MM.1S (cell line): ENCODE measurements at regions not wholly inside any gene's neighbourhood (a gene's known extent, or its start where the extent isn't known, plus 50 kb on each side); places are given as distances from the start of the nearest gene placed in this dataset.

Experiments
- DNase-seq: peaks from one replicate; pipeline ENCODE4 v3.0.0-alpha.2; 2015
- H2AFZ ChIP-seq: fragments of 300-600 bp; sonication (generic); 2 replicates; pipeline ENCODE4 v1.6.0; 2016; ENCODE audit warnings: antibody characterized with exemption, low read length
- H3F3A ChIP-seq: fragments of 300-600 bp; sonication (generic); 2 replicates; pipeline ENCODE4 v1.6.1; 2016; ENCODE audit warnings: mild to moderate bottlenecking, antibody characterized with exemption, low read length, moderate library complexity, mixed read lengths; ENCODE audit not compliant: insufficient read depth
- H3K27ac ChIP-seq: fragments of 300-600 bp; sonication (generic); 2 replicates; pipeline ENCODE4 v1.5.1; 2016; ENCODE audit warnings: mild to moderate bottlenecking, low read length
- H3K27me3 ChIP-seq: fragments of 300-600 bp; sonication (generic); replicated peaks from 2 replicates; pipeline ENCODE4 v1.6.0; 2016; ENCODE audit warnings: low read length; ENCODE audit not compliant: insufficient read depth
- H3K36me3 ChIP-seq: fragments of 300-600 bp; sonication (generic); replicated peaks from 2 replicates; pipeline ENCODE4 v1.6.1; 2016; ENCODE audit warnings: mild to moderate bottlenecking, low read length, mixed read lengths; ENCODE audit not compliant: insufficient read depth
- H3K4me1 ChIP-seq: fragments of 300-600 bp; sonication (generic); 2 replicates; pipeline ENCODE4 v1.6.1; 2016; ENCODE audit warnings: low read length, mixed read lengths
- H3K4me2 ChIP-seq: fragments of 300-600 bp; sonication (generic); 2 replicates; pipeline ENCODE4 v1.6.0; 2016; ENCODE audit warnings: low read depth, low read length
- H3K4me3 ChIP-seq: fragments of 300-600 bp; sonication (generic); 2 replicates; pipeline ENCODE4 v1.5.1; 2016; ENCODE audit warnings: low read length, mixed read lengths
- H3K79me2 ChIP-seq: fragments of 300-600 bp; sonication (generic); 2 replicates; pipeline ENCODE4 v1.6.1; 2016; ENCODE audit warnings: mixed run types, low read length, mixed read lengths
- H3K9ac ChIP-seq: fragments of 300-600 bp; sonication (generic); 2 replicates; pipeline ENCODE4 v1.6.1; 2016; ENCODE audit warnings: low read length, mixed read lengths
- H3K9me2 ChIP-seq: fragments of 300-600 bp; sonication (generic); replicated peaks from 2 replicates; pipeline ENCODE4 v1.6.1; 2016; ENCODE audit warnings: mild to moderate bottlenecking, low read length, mixed read lengths; ENCODE audit not compliant: insufficient read depth
- H3K9me3 ChIP-seq: fragments of 300-600 bp; sonication (generic); replicated peaks from 2 replicates; pipeline ENCODE4 v1.6.1; 2016; ENCODE audit warnings: mild to moderate bottlenecking, low read length, mixed read lengths; ENCODE audit not compliant: insufficient read depth
- H4K20me1 ChIP-seq: fragments of 300-600 bp; sonication (generic); 2 replicates; pipeline ENCODE4 v1.6.1; 2016; ENCODE audit warnings: mild to moderate bottlenecking, low read length, moderate library complexity, mixed read lengths; ENCODE audit not compliant: insufficient read depth
- CTCF ChIP-seq: fragments of 300-600 bp; sonication (generic); IDR thresholded peaks from 2 replicates; pipeline ENCODE4 v1.5.1; 2016; ENCODE audit warnings: antibody characterized with exemption, low read length, mixed read lengths
- EZH2 ChIP-seq: fragments of 300-600 bp; sonication (generic); optimal IDR thresholded peaks from 2 replicates; pipeline ENCODE3; 2017; ENCODE audit warnings: low read depth, mild to moderate bottlenecking, antibody characterized with exemption, low read length, mixed read lengths
- EZH2phosphoT487 ChIP-seq: fragments of 300-600 bp; sonication (generic); IDR thresholded peaks from 2 replicates; pipeline ENCODE4 v1.6.1; 2018; ENCODE audit warnings: antibody characterized with exemption, low read length

GRCh38 chr13:70896136-70896535 lies 787.9 kb upstream of the KLHL1 start:
- no peak overlapping the region for H3K9ac ChIP-seq
- H3K36me3 ChIP-seq = no peaks in the 10 kb centered on the region
- DNase-seq = no peak
- H3K27ac ChIP-seq = no peak overlapping the region
- H3K79me2 ChIP-seq = no peaks in the 10 kb centered on the region
- no peak overlapping the region for H2AFZ ChIP-seq
- no peak overlapping the region for H3K4me2 ChIP-seq
- H3K4me3 ChIP-seq = no peak overlapping the region
- TF ChIP-seq EZH2 (no peak), EZH2phosphoT487 (no peak), CTCF (no peak)
- no peaks in the 10 kb centered on the region for H3K9me2 ChIP-seq
- H3K27me3 ChIP-seq = no peaks in the 10 kb centered on the region
- H4K20me1 ChIP-seq = no peaks in the 10 kb centered on the region
- H3K9me3 ChIP-seq = no peaks in the 10 kb centered on the region
- H3F3A ChIP-seq = no peaks in the 10 kb centered on the region
- H3K4me1 ChIP-seq = no peaks in the 10 kb centered on the region

GRCh38 chr13:70895599-70895998 lies 787.3 kb upstream of the KLHL1 start:
- no peaks in the 10 kb centered on the region for H3K4me1 ChIP-seq
- no peaks in the 10 kb centered on the region for H3K36me3 ChIP-seq
- DNase-seq = no peak
- H2AFZ ChIP-seq = no peak overlapping the region
- no peak for TF ChIP-seq EZH2
- no peak for TF ChIP-seq EZH2phosphoT487
- TF ChIP-seq CTCF = no peak
- no peak overlapping the region for H3K9ac ChIP-seq
- no peaks in the 10 kb centered on the region for H4K20me1 ChIP-seq
- H3K4me2 ChIP-seq = no peak overlapping the region
- H3K27ac ChIP-seq = no peak overlapping the region
- H3F3A ChIP-seq = no peaks in the 10 kb centered on the region
- H3K27me3 ChIP-seq = no peaks in the 10 kb centered on the region
- H3K4me3 ChIP-seq = no peak overlapping the region
- H3K9me2 ChIP-seq = no peaks in the 10 kb centered on the region
- no peaks in the 10 kb centered on the region for H3K9me3 ChIP-seq
- no peaks in the 10 kb centered on the region for H3K79me2 ChIP-seq

- H3K4me2 ChIP-seq = no peak overlapping the region
- no peaks in the 10 kb centered on the region for H3K36me3 ChIP-seq
- H4K20me1 ChIP-seq = no peaks in the 10 kb centered on the region
- no peaks in the 10 kb centered on the region for H3K4me1 ChIP-seq
- H3K9me3 ChIP-seq = no peaks in the 10 kb centered on the region
- H3K9me2 ChIP-seq = no peaks in the 10 kb centered on the region
- no peak for TF ChIP-seq EZH2
- no peak for TF ChIP-seq CTCF
- no peak for TF ChIP-seq EZH2phosphoT487
- H3F3A ChIP-seq = no peaks in the 10 kb centered on the region
- DNase-seq = no peak
- H3K4me3 ChIP-seq = no peak overlapping the region
- no peak overlapping the region for H3K27ac ChIP-seq
- H2AFZ ChIP-seq = no peak overlapping the region
- no peaks in the 10 kb centered on the region for H3K79me2 ChIP-seq
- no peaks in the 10 kb centered on the region for H3K27me3 ChIP-seq
- H3K9ac ChIP-seq = no peak overlapping the region
Observed at GRCh38 chr13:70894258-70894657, 786.0 kb upstream of the KLHL1 start.
